GM06990 (cell line): ENCODE measurements at regions not wholly inside any gene's neighbourhood (a gene's known extent, or its start where the extent isn't known, plus 50 kb on each side); places are given as distances from the start of the nearest gene placed in this dataset.

Experiments
- DNase-seq: peaks from one replicate; pipeline ENCODE4 v3.0.0-alpha.2; 2011; ENCODE audit not compliant: insufficient read length; ENCODE audit errors: extremely low read depth
- H3K27me3 ChIP-seq: replicated peaks from 2 replicates; pipeline ENCODE4 v1.6.0; 2011; ENCODE audit warnings: low read length; ENCODE audit not compliant: control insufficient read depth, insufficient read depth
- H3K36me3 ChIP-seq: 2 replicates; pipeline ENCODE4 v1.5.1; 2011; ENCODE audit warnings: low read length; ENCODE audit not compliant: control insufficient read depth, insufficient read depth
- H3K4me3 ChIP-seq: replicated peaks from 2 replicates; pipeline ENCODE4 v1.5.1; 2011; ENCODE audit warnings: low read depth, mild to moderate bottlenecking, control low read depth, low read length
- TF ChIP-seq, protein P1 (sequence below): IDR thresholded peaks from 2 replicates; pipeline ENCODE4 v1.5.1; 2011; ENCODE audit warnings: low read length, control low read depth, mild to moderate bottlenecking, inconsistent platforms; ENCODE audit not compliant: insufficient read depth, poor library complexity, severe bottlenecking

DNA sequence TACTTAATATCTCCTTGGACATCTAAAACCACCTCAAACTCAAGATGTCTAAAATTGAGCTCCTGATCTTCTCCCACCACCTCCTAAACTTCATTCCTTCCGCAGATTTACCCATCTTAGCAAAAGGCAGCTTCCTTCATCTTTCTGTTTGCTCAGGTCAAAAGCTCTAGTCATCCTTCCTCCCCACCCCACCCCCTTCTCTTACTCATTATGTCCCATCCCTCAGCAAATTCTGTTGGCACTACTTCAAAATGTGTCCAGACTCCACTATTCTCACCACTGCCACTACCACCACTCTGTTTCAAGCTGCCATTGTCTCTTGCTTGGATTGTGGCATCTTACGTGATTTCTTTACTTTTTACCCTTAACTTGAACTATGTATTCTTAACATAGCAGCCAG is 59.2 kb upstream of the ZDHHC17 start:
- DNase-seq: no peak
- TF ChIP-seq, protein P1, sequence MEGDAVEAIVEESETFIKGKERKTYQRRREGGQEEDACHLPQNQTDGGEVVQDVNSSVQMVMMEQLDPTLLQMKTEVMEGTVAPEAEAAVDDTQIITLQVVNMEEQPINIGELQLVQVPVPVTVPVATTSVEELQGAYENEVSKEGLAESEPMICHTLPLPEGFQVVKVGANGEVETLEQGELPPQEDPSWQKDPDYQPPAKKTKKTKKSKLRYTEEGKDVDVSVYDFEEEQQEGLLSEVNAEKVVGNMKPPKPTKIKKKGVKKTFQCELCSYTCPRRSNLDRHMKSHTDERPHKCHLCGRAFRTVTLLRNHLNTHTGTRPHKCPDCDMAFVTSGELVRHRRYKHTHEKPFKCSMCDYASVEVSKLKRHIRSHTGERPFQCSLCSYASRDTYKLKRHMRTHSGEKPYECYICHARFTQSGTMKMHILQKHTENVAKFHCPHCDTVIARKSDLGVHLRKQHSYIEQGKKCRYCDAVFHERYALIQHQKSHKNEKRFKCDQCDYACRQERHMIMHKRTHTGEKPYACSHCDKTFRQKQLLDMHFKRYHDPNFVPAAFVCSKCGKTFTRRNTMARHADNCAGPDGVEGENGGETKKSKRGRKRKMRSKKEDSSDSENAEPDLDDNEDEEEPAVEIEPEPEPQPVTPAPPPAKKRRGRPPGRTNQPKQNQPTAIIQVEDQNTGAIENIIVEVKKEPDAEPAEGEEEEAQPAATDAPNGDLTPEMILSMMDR: no peak
- Histone ChIP-seq H3K27me3 (no peaks in the 10 kb centered on the region), H3K4me3 (no peak overlapping the region), H3K36me3 (no peaks in the 10 kb centered on the region)

DNA sequence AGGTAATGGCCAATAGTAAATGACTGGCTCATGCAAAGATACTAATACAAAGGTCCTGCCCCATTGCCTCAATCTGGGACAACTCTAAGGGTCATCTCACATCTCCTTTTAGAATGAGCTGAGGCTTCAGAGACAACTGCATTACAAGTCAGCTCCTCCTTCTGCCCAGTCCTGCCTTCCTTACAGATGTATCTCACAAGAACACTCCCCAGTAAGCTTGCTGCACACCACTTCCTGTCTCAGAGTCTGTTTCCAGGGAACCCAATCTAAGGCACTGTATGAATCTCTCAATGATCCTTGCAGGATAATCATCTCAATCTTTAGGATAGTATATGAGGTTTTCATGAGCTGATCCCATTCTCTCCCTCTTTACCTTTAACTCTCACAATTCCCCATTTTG is 57.8 kb upstream of the ZDHHC17 start:
- H3K4me3 ChIP-seq: no peak overlapping the region
- DNase-seq: no peak
- H3K36me3 ChIP-seq: no peaks in the 10 kb centered on the region
- no peaks in the 10 kb centered on the region for H3K27me3 ChIP-seq
- TF ChIP-seq, protein P1: no peak

DNA sequence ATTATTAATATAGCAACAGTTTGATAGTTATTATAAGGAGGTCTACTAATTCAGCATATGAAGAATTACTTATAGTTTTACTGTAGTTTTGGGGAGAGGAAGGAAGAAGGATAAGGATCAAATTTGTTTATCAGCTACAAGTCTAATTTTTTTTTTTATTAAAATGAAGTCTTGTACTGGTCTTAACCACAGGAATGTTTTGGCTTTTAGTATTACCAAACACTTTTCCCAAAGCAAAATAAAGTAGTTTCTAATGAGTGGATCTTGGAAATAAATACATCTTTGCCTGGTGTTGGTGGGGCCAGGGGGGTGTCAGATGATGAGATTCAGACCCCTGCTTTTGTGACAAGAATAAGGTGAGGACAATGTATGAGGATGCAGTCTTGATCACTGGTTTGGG is 57.2 kb upstream of the ZDHHC17 start:
- Histone ChIP-seq H3K36me3 (no peaks in the 10 kb centered on the region), H3K27me3 (no peaks in the 10 kb centered on the region), H3K4me3 (no peak overlapping the region)
- TF ChIP-seq, protein P1: no peak
- DNase-seq: no peak

DNA sequence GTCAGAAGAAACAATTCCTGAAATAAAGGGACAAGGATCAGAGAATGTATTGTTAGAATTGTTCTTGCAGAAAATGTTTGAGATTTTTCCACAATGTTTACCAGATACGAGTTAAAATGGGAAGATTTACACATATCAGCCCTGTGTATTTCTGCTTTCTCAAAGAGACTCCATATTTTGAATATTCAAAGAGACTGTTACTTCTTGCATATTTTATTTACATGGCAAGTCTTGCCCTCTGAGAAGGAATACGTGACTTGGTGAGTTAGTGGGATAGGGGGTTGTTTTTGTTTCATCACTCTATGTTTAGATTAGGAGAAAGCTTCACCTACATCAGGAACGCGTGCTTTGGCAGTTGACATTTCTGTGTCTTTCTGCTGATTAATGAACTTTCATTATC is 56.1 kb upstream of the ZDHHC17 start:
- H3K4me3 ChIP-seq: no peak overlapping the region
- H3K27me3 ChIP-seq: no peaks in the 10 kb centered on the region
- H3K36me3 ChIP-seq: no peaks in the 10 kb centered on the region
- TF ChIP-seq, protein P1: no peak
- no peak for DNase-seq

DNA sequence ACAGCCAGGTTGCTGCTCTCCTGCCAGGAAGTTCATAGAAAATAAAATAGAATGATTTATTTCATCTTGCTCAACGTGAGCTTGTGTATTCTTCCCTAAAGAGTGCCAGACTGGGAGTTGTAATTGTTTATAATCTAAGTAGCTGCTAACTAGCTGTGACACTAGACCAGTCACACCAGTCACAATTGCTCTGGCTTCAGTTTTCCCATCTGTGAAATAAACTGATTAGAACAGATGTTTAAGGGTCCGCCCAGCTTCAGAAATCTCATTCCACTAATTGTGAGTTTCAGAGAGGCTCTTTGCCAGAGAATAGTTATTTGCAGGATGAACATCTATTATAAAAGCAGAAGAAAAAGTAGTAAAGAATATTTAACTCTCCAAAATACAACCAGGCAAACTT is 55.6 kb upstream of the ZDHHC17 start:
- Histone ChIP-seq H3K4me3 (no peak overlapping the region), H3K27me3 (no peaks in the 10 kb centered on the region), H3K36me3 (no peaks in the 10 kb centered on the region)
- no peak for DNase-seq
- TF ChIP-seq, protein P1: no peak

DNA sequence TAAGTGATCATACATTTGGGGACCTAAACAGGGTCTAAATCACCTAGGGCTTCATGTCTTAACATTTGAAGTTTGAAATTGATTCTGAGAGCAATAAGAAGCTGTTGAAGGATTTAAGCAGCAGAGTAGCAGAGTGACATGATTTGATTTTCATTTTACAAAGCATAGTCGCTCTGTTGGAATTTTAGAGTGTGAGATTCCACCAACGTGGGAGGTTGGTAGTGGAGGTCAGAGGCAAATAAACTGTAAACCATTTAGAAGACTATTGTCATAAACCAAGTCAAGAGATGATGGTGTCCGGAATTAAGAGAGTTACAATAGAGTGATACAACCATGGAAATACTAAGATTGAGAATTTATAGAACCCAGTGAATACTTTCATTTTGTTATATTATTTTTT is 52.7 kb upstream of the ZDHHC17 start:
- no peaks in the 10 kb centered on the region for H3K36me3 ChIP-seq
- DNase-seq: no peak
- H3K27me3 ChIP-seq: no peaks in the 10 kb centered on the region
- TF ChIP-seq, protein P1: no peak
- no peak overlapping the region for H3K4me3 ChIP-seq
